GM18861 (cell line): ENCODE measurements at regions not wholly inside any gene's neighbourhood (a gene's known extent, or its start where the extent isn't known, plus 50 kb on each side); places are given as distances from the start of the nearest gene placed in this dataset.
A peak's percentile ranks its signal among the peaks of the same experiment; 100 is the strongest.

Source experiments
- ATAC-seq: cut with Tn5 transposase; IDR thresholded peaks from one replicate; pipeline ENCODE4 v1.9.1; 2021; ENCODE audit not compliant: unreplicated experiment

GRCh38 chr12:22981711-22982110, 356.7 kb downstream of the ETNK1 start:
- ATAC-seq: no peak

- ATAC-seq: no peak
Measured at GRCh38 chr12:22982635-22983034, 357.7 kb downstream of the ETNK1 start.

GRCh38 chr12:22986997-22987396, 362.0 kb downstream of the ETNK1 start:
- no peak for ATAC-seq

- no peak for ATAC-seq
Measured at GRCh38 chr12:22990501-22990900, 365.5 kb downstream of the ETNK1 start.

- ATAC-seq: no peak
Measured at GRCh38 chr12:22991250-22991844, 366.4 kb downstream of the ETNK1 start.

GRCh38 chr12:22993609-22994315, 368.8 kb downstream of the ETNK1 start:
- ATAC-seq: no peak

GRCh38 chr12:22994316-22994675, 369.3 kb downstream of the ETNK1 start:
- no peak for ATAC-seq

GRCh38 chr12:23001487-23001886, 376.5 kb downstream of the ETNK1 start:
- ATAC-seq: no peak

GRCh38 chr12:23002381-23002780, 377.4 kb downstream of the ETNK1 start:
- ATAC-seq: no peak

- no peak for ATAC-seq
Measured at GRCh38 chr12:23004473-23005020, 379.6 kb downstream of the ETNK1 start.

- ATAC-seq: no peak
Measured at GRCh38 chr12:23005387-23005786, 380.4 kb downstream of the ETNK1 start.

- ATAC-seq: no peak
Measured at GRCh38 chr12:23006413-23006812, 381.4 kb downstream of the ETNK1 start.

- ATAC-seq: no peak
Measured at GRCh38 chr12:23008623-23009022, 383.7 kb downstream of the ETNK1 start.

GRCh38 chr12:23014749-23015148, 389.8 kb downstream of the ETNK1 start:
- ATAC-seq: no peak

- no peak for ATAC-seq
Measured at GRCh38 chr12:23025372-23026016, 400.5 kb downstream of the ETNK1 start.

- no peak for ATAC-seq
Measured at GRCh38 chr12:23028158-23028802, 403.3 kb downstream of the ETNK1 start.

- ATAC-seq: no peak
Measured at GRCh38 chr12:23029185-23029584, 404.2 kb downstream of the ETNK1 start.

GRCh38 chr12:23039834-23040233, 414.9 kb downstream of the ETNK1 start:
- no peak for ATAC-seq

- no peak for ATAC-seq
Measured at GRCh38 chr12:23041774-23042173, 416.8 kb downstream of the ETNK1 start.

- no peak for ATAC-seq
Measured at GRCh38 chr12:23043646-23044045, 418.7 kb downstream of the ETNK1 start.

GRCh38 chr12:23049180-23049579, 424.2 kb downstream of the ETNK1 start:
- ATAC-seq: peak; percentile 79

GRCh38 chr12:23055004-23055403, 430.0 kb downstream of the ETNK1 start:
- ATAC-seq: no peak
